ENCODE measurements at regions not wholly inside any gene's neighbourhood (a gene's known extent, or its start where the extent isn't known, plus 50 kb on each side); places are given as distances from the start of the nearest gene placed in this dataset.

DNA sequence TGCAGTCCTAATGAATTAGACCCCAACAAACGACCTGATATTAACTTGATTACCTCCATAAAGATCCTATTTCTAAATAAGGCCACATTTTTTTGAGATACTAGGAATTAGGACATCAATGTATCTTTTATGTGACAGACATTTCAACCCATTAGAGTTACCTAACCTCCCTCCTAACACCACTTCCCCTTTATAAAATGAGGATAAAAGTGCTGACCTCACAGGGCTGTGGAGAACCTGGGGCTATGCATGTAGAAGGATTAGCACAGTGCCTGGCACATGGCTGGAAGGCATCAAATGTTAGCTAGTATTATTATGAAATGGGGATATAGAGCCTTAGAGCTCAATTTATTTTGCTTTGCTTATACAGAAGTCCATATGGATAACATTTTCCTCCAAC lies 53.5 kb upstream of the LRRN1 start:
- Histone ChIP-seq H2BK15ac (ENCODE audit: low read length) (no peak overlapping the region), H2BK120ac (replicated peaks; ENCODE audit: low read depth, low read length) (no peak overlapping the region), H2AFZ (ENCODE audit: low read length) (no peak overlapping the region), H3K23me2 (ENCODE audit: low read depth, low read length) (no peaks in the 10 kb centered on the region), H4K20me1 (replicated peaks in 1 of 2; ENCODE audit: control insufficient read depth in 1 of 2, insufficient read depth in 2 of 2, low read length in 2 of 2) (no peaks in the 10 kb centered on the region), H4K91ac (replicated peaks; ENCODE audit: insufficient read length, low read length) (no peak overlapping the region), H2BK12ac (ENCODE audit: low read depth, low read length) (no peak overlapping the region), H3K79me2 (ENCODE audit: control insufficient read depth in 1 of 2, insufficient read depth in 2 of 2, low read length in 2 of 2) (no peaks in the 10 kb centered on the region), H3K9me3 (ENCODE audit: insufficient read depth in 2 of 2, low read depth in 1 of 2, low read length in 1 of 2) (no peaks in the 10 kb centered on the region), H3K79me1 (ENCODE audit: low read depth, low read length) (no peaks in the 10 kb centered on the region), H4K8ac (ENCODE audit: extremely low read depth, insufficient read depth, low read length) (no peak overlapping the region), H3K27me3 (replicated peaks in 1 of 4; ENCODE audit: control insufficient read depth in 3 of 4, extremely low read depth in 1 of 4, insufficient read depth in 3 of 4, low read length in 3 of 4) (no peaks in the 10 kb centered on the region), H4K5ac (ENCODE audit: insufficient read length, low read depth, low read length) (no peak overlapping the region), H2BK5ac (ENCODE audit: low read depth, low read length) (no peak overlapping the region), H3K56ac (replicated peaks; ENCODE audit: insufficient read length, low read depth, low read length) (no peak overlapping the region), H2BK20ac (ENCODE audit: low read length) (no peak overlapping the region), H3K4me1 (replicated peaks in 1 of 4; ENCODE audit: control insufficient read depth in 3 of 4, insufficient read depth in 4 of 4, low read length in 3 of 4) (no peaks in the 10 kb centered on the region; a peak in 1 of 7 replicates), H3K23ac (ENCODE audit: insufficient read length) (no peak overlapping the region), H3K36me3 (ENCODE audit: control insufficient read depth in 2 of 4, insufficient read depth in 4 of 4, low read length in 3 of 4) (no peaks in the 10 kb centered on the region), H3K9ac (replicated peaks in 1 of 4; ENCODE audit: extremely low read depth in 1 of 4, low read depth in 3 of 4, low read length in 3 of 4) (no peak overlapping the region), H3K18ac (ENCODE audit: extremely low read depth, low read length) (no peak overlapping the region), H3K27ac (ENCODE audit: low read depth, low read length) (no peak overlapping the region), H3K14ac (ENCODE audit: insufficient read length) (no peak overlapping the region), H3K4me3 (ENCODE audit: extremely low read depth in 1 of 4, insufficient read depth in 2 of 4, low read depth in 3 of 4, low read length in 4 of 4) (no peak overlapping the region), H2AK5ac (ENCODE audit: low read depth, low read length) (no peak overlapping the region), H3K4ac (replicated peaks; ENCODE audit: insufficient read length, low read depth, low read length) (no peak overlapping the region), H3K4me2 (ENCODE audit: insufficient read depth in 1 of 2, low read depth in 2 of 2, low read length in 2 of 2) (no peak overlapping the region)
- POLR2A ChIA-PET (ENCODE audit: partially characterized antibody) = interaction anchor here (1.8 kb wide), 1 partner anchor 53 kb away, joined by 5 read pairs; the partner anchor contains the start of gene LRRN1
- CTCF ChIA-PET (ENCODE audit: partially characterized antibody) = interaction anchor here (1.4 to 1.5 kb wide), 2 partner anchors 12 to 19 kb away, joined by 3 read pairs; no protein-coding TSS in a partner anchor
- DNase-seq (ENCODE audit: low read depth in 1 of 2, low spot score in 2 of 2) (no peak), FAIRE-seq (no peak)
- WGBS, 2 experiments (ENCODE audit: extremely low coverage in 1 of 2, insufficient coverage in 1 of 2, insufficient read length in 1 of 2, insufficient replicate concordance in 2 of 2, low coverage in 1 of 2, low lambda C conversion rate in 2 of 2, missing lambda C conversion rate in 1 of 2) = 75% methylated on average over 1 of the region's 1 CpG; no CpG with 5 or more reads in 1 of the 2 experiments
- TF ChIP-seq SIX5 (IDR thresholded peaks at IDR 0.05; ENCODE audit: low read depth, low read length) (no peak), CTBP2 (IDR thresholded peaks at IDR 0.05; ENCODE audit: borderline replicate concordance, insufficient read depth, insufficient read length, low read length) (no peak), HDAC6 (IDR thresholded peaks at IDR 0.05; ENCODE audit: low read depth, low read length) (no peak), NANOG (IDR thresholded peaks at IDR 0.05; ENCODE audit: insufficient read depth, low read depth, low read length, poor library complexity, severe bottlenecking) (no peak), JUN (IDR thresholded peaks at IDR 0.05; ENCODE audit: low read depth, low read length) (no peak)
- TF ChIP-seq, protein P1, sequence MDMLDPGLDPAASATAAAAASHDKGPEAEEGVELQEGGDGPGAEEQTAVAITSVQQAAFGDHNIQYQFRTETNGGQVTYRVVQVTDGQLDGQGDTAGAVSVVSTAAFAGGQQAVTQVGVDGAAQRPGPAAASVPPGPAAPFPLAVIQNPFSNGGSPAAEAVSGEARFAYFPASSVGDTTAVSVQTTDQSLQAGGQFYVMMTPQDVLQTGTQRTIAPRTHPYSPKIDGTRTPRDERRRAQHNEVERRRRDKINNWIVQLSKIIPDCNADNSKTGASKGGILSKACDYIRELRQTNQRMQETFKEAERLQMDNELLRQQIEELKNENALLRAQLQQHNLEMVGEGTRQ (IDR thresholded peaks at IDR 0.05; ENCODE audit: low read length) = no peak

Measured in H1 (cell line).